GM21619 (cell line): ENCODE measurements at regions not wholly inside any gene's neighbourhood (a gene's known extent, or its start where the extent isn't known, plus 50 kb on each side); places are given as distances from the start of the nearest gene placed in this dataset.
"Not testable (repeated sequence)": the region's sequence is repeated elsewhere in the genome, so short reads cannot be mapped to it uniquely, and the experiment has no call there.

Experiments used
- ATAC-seq: cut with Tn5 transposase; IDR thresholded peaks from one replicate; pipeline ENCODE4 v1.9.1; 2021; ENCODE audit not compliant: unreplicated experiment

- ATAC-seq: no peak
Observed at GRCh38 chr10:9229702-9230244, 1175.3 kb downstream of the GATA3 start.

- no peak for ATAC-seq
Observed at GRCh38 chr10:9230625-9231024, 1176.1 kb downstream of the GATA3 start.

DNA sequence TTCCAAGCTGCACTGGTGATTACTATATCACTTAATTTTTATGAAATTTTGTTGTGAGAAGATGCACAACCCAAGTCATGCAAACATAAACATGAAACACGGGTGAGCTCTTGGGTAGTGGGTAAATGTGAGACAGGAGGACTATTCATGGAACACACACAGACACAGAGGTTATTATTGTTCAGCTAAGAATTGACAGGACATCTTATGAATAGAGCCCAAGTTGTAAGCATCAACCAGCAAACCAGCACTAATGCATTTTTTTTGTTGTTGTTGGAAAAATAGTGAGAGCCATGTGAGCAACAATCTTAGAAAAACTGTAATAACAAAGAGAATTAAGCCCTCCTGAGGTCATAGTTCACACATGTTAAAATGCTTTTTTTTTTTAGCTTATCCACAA, 1179.7 kb downstream of the GATA3 start:
- ATAC-seq: no peak

DNA sequence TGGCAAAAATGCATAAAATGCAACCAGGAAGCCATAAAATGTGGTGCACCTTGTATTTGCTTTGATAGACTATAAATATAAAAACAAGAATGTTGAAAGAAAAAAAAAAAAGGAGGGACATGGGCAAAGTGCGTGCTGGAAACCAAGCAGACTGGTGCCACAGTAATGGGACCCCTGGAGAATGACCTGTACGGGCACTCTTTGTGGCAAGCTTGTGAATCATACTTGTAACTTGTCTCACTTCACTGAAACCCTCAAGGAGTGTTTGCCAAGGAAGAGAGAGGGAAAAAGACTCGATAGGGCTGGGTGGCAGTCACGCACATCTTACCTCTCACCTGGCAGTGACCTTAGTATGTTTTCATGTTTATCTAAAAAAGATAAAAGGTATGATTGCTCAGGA, 1183.6 kb downstream of the GATA3 start:
- ATAC-seq: no peak

DNA sequence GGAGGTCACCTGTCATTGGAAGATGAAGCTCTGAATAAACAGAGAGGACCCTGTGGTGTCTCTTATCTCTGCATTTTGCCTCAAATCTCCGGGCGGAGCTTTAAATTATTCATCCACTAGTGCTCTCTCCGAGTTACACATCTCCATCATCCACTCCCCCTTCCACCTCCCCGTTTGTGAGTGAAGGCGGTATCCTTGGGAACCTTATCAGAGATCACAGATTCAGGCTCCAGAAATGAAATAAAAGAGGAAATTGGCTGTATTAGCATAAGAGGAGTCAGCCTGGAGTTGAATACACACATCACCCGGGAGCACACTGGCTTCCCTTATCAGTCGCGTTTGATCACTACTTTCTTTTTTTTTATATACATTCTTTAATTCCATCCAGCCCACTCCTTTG, 1184.8 kb downstream of the GATA3 start:
- ATAC-seq: no peak

DNA sequence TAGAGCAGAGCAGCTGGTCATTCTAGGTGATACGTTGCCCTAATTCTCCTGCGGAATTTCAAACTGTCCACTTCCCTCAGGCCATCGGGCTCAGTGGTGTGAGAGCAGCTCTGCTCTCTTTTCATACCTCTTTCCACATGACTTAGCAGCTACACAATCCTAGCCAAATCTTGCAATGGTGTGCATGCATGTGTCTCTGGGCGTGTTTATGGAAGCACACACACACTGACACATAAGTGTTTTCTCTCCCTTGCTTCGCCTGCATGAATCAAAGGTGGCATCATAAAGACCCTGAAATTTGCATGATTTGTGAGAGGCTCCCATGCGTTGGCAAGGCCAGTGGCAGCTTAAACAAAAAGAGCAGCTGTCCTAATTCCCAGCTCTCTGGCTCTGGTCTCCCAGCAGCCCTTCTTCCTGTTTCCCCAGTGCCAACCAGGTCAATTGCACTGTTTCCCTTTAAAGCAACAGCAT, 1189.5 kb downstream of the GATA3 start:
- no peak for ATAC-seq

DNA sequence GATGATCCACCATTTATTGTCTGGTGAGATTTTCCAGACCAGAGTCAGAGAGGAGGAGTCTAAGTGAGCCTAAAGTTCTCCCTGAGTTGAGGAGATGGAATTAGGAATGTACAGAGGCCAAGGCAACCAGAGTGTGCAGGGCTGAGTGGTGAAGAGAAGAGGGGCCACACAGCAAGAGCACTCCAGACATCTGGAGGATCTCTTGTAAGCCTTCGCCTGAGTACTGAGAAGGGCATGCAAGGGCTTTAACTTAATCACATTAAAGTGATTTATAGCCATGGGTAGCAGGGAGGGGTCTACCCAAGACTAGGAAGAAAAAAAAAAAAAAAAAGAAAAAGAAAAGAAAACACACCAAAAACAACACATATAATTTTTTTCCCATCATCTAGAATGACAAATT, 1190.4 kb downstream of the GATA3 start:
- no peak for ATAC-seq

- ATAC-seq: no peak
Observed at GRCh38 chr10:9253121-9253520, 1198.6 kb downstream of the GATA3 start.

- ATAC-seq: no peak
Observed at GRCh38 chr10:9254353-9254752, 1199.9 kb downstream of the GATA3 start.

DNA sequence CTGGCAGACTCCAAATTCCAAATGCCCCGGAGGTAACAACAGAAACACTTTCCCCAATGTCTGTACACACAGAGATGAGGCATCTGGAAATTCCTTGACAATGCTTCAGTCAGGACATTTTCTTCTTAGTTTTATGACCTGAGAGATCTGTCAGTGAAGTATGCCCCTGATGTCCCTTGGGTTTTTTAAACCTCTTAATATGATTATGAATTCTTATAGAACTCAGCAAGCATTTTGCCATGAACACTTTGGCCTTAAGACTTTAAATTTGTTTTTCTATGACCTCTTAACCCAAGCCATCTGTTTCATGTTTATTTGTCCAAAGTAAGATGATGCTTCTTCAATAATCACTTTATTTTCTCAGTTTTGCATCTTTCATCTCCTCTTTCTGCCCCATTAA, 1206.2 kb downstream of the GATA3 start:
- ATAC-seq: no peak

GRCh38 chr10:9262770-9263169, 1208.3 kb downstream of the GATA3 start:
- no peak for ATAC-seq

DNA sequence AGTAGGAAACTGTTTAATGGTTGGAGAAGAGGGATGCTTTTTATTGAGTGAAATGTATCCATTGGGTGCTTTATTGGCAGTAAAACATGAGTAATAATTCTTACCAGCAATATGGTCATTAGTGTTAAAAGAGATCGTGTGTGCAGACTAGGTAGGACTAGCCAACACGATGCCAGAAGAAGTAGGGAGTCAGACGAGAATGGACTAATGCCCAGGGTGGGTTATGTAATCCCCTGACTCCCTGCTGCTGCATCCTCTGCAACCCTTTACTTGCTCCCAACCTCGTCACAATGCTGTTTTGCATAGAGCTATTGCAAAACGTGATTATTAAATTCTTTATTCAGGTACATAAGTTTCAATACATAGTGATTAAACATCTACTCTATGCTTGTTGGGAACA, 1213.7 kb downstream of the GATA3 start:
- ATAC-seq: no peak

DNA sequence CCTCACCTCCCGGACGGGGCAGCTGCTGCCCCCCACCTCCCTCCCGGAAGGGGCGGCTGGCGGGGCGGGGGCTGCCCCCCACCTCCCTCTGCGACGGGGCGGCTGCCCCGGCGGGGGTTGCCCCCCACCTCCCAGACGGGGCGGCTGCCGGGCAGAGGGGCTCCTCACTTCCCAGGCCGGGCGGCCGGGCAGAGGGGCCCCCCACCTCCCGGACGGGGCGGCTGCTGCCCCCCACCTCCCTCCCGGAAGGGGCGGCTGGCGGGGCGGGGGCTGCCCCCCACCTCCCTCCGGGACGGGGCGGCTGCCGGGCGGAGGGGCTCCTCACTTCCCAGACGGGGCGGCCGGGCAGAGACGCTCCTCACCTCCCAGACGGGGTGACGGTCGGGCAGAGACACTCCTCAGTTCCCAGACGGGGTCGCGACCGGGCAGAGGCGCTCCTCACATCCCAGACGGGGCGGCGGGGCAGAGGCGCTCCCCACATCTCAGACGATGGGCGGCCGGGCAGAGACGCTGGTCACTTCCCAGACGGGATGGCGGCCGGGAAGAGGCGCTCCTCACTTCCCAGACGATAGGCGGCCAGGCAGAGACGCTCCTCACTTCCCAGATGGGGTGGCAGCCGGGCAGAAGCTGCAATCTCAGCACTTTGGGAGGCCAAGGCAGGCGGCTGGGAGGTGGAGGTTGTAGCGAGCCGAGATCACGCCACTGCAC, 1218.8 kb downstream of the GATA3 start:
- ATAC-seq: not testable (repeated sequence)

- ATAC-seq: no peak
Observed at GRCh38 chr10:9274206-9274755, 1219.8 kb downstream of the GATA3 start.

GRCh38 chr10:9275861-9276260, 1221.4 kb downstream of the GATA3 start:
- no peak for ATAC-seq

- ATAC-seq: no peak
Observed at GRCh38 chr10:9285690-9286089, 1231.2 kb downstream of the GATA3 start.

- ATAC-seq: no peak
Observed at GRCh38 chr10:9289811-9290210, 1235.3 kb downstream of the GATA3 start.

DNA sequence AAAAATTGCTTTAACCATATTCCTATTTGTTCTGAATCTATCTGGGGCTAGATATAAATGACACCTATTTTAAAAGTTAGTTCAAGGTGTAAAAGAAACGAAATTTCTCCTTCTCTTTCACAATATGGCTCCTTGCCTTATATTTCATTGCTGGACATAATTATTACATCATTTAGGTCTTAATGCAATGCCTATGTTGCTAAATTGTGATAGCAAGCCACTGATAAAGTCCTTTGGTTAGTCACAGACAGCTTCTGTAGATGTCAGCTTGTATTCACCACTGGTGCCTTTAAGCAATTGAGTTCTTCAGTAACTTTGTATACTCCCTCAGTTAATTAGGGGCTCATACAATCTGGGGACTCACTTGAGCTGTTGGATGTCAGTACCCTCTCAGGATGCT, 1236.6 kb downstream of the GATA3 start:
- no peak for ATAC-seq

DNA sequence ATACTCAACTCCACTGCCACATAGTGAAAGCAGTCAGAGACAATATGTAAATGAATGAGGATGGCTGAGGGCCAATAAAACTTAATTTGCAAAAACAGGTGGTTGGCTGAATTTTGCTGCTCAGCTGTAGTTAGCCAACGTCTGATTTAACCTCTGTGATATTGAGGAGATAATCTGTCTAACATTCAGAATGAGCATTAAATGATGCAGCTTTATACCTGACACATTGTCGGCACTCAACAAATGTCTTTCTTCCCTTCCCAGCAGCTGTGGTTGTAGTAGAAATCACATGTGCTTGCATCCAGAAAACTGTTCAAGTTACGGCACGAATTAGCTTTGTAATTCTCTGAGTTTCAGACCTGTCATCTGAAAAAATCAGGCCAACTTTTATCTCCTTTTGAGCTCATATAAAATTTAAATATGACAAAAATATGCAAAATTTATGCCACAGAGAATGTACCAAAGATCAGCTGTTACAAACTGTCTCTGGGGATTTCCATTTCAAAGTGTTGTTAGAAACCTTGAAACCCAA, 1239.7 kb downstream of the GATA3 start:
- ATAC-seq: no peak

DNA sequence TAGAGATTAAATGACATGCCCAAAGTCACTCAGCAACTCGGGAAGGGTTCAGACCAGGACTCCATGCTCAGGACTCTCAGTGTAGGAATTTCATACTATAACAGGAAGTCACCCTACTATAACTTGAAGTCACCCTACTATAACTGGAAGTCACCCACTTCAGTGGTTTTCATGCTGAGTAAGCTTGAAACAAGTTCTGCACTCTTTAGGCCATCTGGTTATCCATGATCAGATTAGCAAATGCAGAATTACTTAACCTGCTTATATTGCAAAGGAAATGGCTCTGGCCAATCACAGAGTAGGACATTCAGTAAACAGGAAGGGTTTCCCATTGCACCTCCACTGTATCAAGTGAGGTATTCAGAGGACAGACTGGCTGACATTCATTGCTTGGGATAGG, 1240.4 kb downstream of the GATA3 start:
- ATAC-seq: peak; percentile 88

DNA sequence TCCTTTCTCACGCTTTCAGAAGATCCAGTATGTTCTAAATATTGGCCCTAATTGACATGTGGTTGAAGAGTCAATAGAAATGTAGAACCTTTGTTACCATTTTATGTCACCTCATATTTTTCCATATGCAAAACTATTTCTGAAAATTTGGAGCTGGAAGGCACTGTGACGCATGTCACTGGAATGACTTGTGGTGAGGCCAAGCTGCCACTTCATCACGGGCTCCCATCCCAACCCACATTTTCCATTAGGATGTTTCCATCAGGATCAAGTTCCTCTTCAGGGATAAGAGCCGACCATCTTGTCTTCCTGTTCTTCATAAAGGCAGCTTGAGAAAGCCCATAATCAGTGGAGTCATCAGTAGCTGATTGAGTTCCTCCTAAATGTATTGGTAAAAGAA, 1241.7 kb downstream of the GATA3 start:
- no peak for ATAC-seq

- no peak for ATAC-seq
Observed at GRCh38 chr10:9297580-9297979, 1243.1 kb downstream of the GATA3 start.
